DND-41 (cell line): ENCODE measurements at regions not wholly inside any gene's neighbourhood (a gene's known extent, or its start where the extent isn't known, plus 50 kb on each side); places are given as distances from the start of the nearest gene placed in this dataset.

Experiments used
- ATAC-seq: fragments of 200-7000 bp; cut with Tn5 transposase; 3 replicates; pipeline ENCODE4 v1.9.1; 2021; ENCODE audit warnings: low read depth; ENCODE audit not compliant: insufficient read depth
- DNase-seq: peaks from one replicate; pipeline ENCODE4 v3.0.0-alpha.2; 2020
- H2AFZ ChIP-seq: 2 replicates; pipeline ENCODE4 v1.6.0; 2012; ENCODE audit warnings: low read depth, low read length
- H3K27ac ChIP-seq: 2 replicates; pipeline ENCODE4 v1.5.1; 2012; ENCODE audit warnings: low read length, inconsistent platforms
- H3K27me3 ChIP-seq: fragments of 200-600 bp; sonication (generic); 2 replicates; pipeline ENCODE4 v1.6.0; 2012; ENCODE audit warnings: low read length, mild to moderate bottlenecking, inconsistent platforms; ENCODE audit not compliant: insufficient read depth, poor library complexity
- H3K36me3 ChIP-seq: 2 replicates; pipeline ENCODE4 v1.5.1; 2012; ENCODE audit warnings: low read length, inconsistent platforms; ENCODE audit not compliant: insufficient read depth
- H3K4me1 ChIP-seq: 2 replicates; pipeline ENCODE4 v1.5.1; 2012; ENCODE audit warnings: mild to moderate bottlenecking, low read length; ENCODE audit not compliant: insufficient read depth
- H3K4me2 ChIP-seq: 2 replicates; pipeline ENCODE4 v1.6.0; 2012; ENCODE audit warnings: mild to moderate bottlenecking, moderate library complexity, low read length, inconsistent platforms; ENCODE audit not compliant: insufficient read depth
- H3K4me3 ChIP-seq, 2 experiments: fragments of 200-600 bp in 1 of 2; shearing (Covaris generic) in 1 of 2; 2 replicates each; pipeline ENCODE4 v1.5.1; 2012 to 2016; ENCODE audit warnings: inconsistent platforms in 2 of 2, low read length in 2 of 2, mild to moderate bottlenecking in 2 of 2, low read depth in 1 of 2, moderate library complexity in 1 of 2
- H3K79me2 ChIP-seq: 2 replicates; pipeline ENCODE4 v1.6.0; 2012; ENCODE audit warnings: low read length, inconsistent platforms; ENCODE audit not compliant: insufficient read depth
- H3K9ac ChIP-seq: 2 replicates; pipeline ENCODE4 v1.6.0; 2012; ENCODE audit warnings: low read depth, mild to moderate bottlenecking, inconsistent platforms, low read length, moderate library complexity
- H3K9me3 ChIP-seq: 2 replicates; pipeline ENCODE4 v1.5.1; 2012; ENCODE audit warnings: low read length, moderate library complexity, mild to moderate bottlenecking, inconsistent platforms; ENCODE audit not compliant: insufficient read depth, severe bottlenecking
- H4K20me1 ChIP-seq: 2 replicates; pipeline ENCODE4 v1.6.0; 2012; ENCODE audit warnings: low read length; ENCODE audit not compliant: insufficient read depth
- EZH2 ChIP-seq: IDR thresholded peaks from 3 replicates; pipeline ENCODE4 v1.6.1; 2012; ENCODE audit warnings: borderline replicate concordance, low read depth, mild to moderate bottlenecking, moderate library complexity, low read length, inconsistent platforms; ENCODE audit not compliant: severe bottlenecking
- TF ChIP-seq, protein P1 (sequence below): IDR thresholded peaks from 2 replicates; pipeline ENCODE4 v1.5.1; 2012; ENCODE audit warnings: borderline replicate concordance, low read length, moderate library complexity, mild to moderate bottlenecking; ENCODE audit not compliant: poor library complexity, severe bottlenecking; ENCODE audit errors: extremely low read depth

- no peak overlapping the region for H3K9ac ChIP-seq
- H4K20me1 ChIP-seq = no peaks in the 10 kb centered on the region
- ATAC-seq = no peak
- H3K4me3 ChIP-seq = no peak overlapping the region
- H3K27me3 ChIP-seq = peaks cover 19% of the 10 kb centered on the region
- H3K36me3 ChIP-seq = no peaks in the 10 kb centered on the region
- H3K79me2 ChIP-seq = no peaks in the 10 kb centered on the region
- H3K4me2 ChIP-seq = no peak overlapping the region
- no peak overlapping the region for H2AFZ ChIP-seq
- DNase-seq = no peak
- H3K9me3 ChIP-seq = no peaks in the 10 kb centered on the region
- H3K4me1 ChIP-seq = no peaks in the 10 kb centered on the region
- no peak overlapping the region for H3K27ac ChIP-seq
- no peak for TF ChIP-seq EZH2
- TF ChIP-seq, protein P1, sequence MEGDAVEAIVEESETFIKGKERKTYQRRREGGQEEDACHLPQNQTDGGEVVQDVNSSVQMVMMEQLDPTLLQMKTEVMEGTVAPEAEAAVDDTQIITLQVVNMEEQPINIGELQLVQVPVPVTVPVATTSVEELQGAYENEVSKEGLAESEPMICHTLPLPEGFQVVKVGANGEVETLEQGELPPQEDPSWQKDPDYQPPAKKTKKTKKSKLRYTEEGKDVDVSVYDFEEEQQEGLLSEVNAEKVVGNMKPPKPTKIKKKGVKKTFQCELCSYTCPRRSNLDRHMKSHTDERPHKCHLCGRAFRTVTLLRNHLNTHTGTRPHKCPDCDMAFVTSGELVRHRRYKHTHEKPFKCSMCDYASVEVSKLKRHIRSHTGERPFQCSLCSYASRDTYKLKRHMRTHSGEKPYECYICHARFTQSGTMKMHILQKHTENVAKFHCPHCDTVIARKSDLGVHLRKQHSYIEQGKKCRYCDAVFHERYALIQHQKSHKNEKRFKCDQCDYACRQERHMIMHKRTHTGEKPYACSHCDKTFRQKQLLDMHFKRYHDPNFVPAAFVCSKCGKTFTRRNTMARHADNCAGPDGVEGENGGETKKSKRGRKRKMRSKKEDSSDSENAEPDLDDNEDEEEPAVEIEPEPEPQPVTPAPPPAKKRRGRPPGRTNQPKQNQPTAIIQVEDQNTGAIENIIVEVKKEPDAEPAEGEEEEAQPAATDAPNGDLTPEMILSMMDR = no peak
Measured at GRCh38 chr20:41894255-41894963, 276.2 kb upstream of the CHD6 start.

DNA sequence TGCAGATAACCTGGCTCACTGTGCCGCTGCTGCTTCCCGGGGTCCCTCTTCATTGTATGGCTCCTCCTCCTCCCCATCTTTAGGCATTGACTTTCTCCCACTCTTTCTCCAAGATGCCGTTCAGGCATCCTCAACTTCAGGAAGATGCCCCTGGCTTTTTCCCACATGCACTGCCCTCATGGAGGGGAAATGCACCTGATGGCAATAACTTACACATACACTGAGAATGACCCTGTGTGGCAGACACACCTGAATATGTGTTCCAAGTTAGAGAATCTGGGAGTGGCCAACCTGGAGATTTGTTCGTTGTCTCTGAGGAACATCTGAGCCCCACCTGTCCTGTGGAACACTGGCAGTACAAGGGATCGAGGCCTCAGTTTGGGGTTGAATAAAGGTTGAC is 273.9 kb upstream of the CHD6 start:
- Histone ChIP-seq H3K4me1 (no peaks in the 10 kb centered on the region), H3K4me2 (no peak overlapping the region), H3K27me3 (peaks cover 15% of the 10 kb centered on the region), H3K4me3 (no peak overlapping the region), H3K79me2 (no peaks in the 10 kb centered on the region), H3K9ac (no peak overlapping the region), H4K20me1 (no peaks in the 10 kb centered on the region), H2AFZ (no peak overlapping the region), H3K9me3 (no peaks in the 10 kb centered on the region), H3K27ac (no peak overlapping the region), H3K36me3 (no peaks in the 10 kb centered on the region)
- DNase-seq (no peak), ATAC-seq (no peak)
- no peak for TF ChIP-seq EZH2
- TF ChIP-seq, protein P1 = no peak

DNA sequence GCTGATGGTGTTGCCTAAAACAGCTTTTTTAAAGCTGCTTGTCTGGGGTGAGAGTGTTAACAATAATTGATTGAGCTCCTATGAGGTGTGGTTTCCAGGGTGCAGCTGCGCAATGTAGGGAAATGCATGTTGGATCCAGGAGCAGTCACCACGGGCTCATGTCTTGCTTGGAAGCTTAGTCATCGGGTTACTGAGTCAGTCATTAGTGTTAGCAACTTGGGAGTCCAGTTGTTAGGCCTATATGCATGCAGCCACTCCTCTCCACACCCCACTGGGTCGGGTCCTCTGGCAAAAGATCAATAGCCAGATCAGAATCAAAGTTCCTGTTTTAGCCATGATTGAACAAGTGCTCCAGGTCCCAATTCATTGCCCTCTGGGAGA is 271.7 kb upstream of the CHD6 start:
- no peaks in the 10 kb centered on the region for H3K36me3 ChIP-seq
- peaks cover 13% of the 10 kb centered on the region for H3K27me3 ChIP-seq
- no peak overlapping the region for H3K4me2 ChIP-seq
- no peak overlapping the region for H3K9ac ChIP-seq
- H4K20me1 ChIP-seq = no peaks in the 10 kb centered on the region
- H2AFZ ChIP-seq = no peak overlapping the region
- no peaks in the 10 kb centered on the region for H3K9me3 ChIP-seq
- DNase-seq (no peak), ATAC-seq (no peak)
- H3K79me2 ChIP-seq = no peaks in the 10 kb centered on the region
- no peak overlapping the region for H3K4me3 ChIP-seq
- H3K27ac ChIP-seq = no peak overlapping the region
- H3K4me1 ChIP-seq = no peaks in the 10 kb centered on the region
- TF ChIP-seq EZH2 = no peak
- TF ChIP-seq, protein P1 = no peak
